Neutrophil (primary cell): ENCODE measurements at regions not wholly inside any gene's neighbourhood (a gene's known extent, or its start where the extent isn't known, plus 50 kb on each side); places are given as distances from the start of the nearest gene placed in this dataset.
"Not testable (repeated sequence)": the region's sequence is repeated elsewhere in the genome, so short reads cannot be mapped to it uniquely, and the experiment has no call there.

Experiments used
- H3K27ac ChIP-seq: fragments of 200-600 bp; sonication (generic); 2 replicates; pipeline ENCODE4 v1.5.1; 2016; ENCODE audit warnings: mild to moderate bottlenecking, moderate library complexity
- H3K27me3 ChIP-seq: fragments of 200-600 bp; sonication (generic); 2 replicates; pipeline ENCODE4 v1.6.0; 2016; ENCODE audit warnings: mild to moderate bottlenecking
- H3K36me3 ChIP-seq: fragments of 200-600 bp; sonication (generic); 2 replicates; pipeline ENCODE4 v1.5.1; 2017
- H3K4me1 ChIP-seq, 2 experiments: fragments of 200-600 bp in 1 of 2; sonication (generic) in 1 of 2; 1 replicate in 1 of 2; 2 replicates in 1 of 2; pipeline versions ENCODE4 v1.5.1 to v1.6.1; 2013 to 2016; ENCODE audit warnings: low read depth in 1 of 2, low read length in 1 of 2, mild to moderate bottlenecking in 1 of 2, moderate library complexity in 1 of 2; ENCODE audit not compliant: control insufficient read depth in 1 of 2, insufficient read depth in 1 of 2
- H3K4me3 ChIP-seq, 2 experiments: fragments of 200-600 bp in 1 of 2; sonication (generic) in 1 of 2; 1 replicate in 1 of 2; 2 replicates in 1 of 2; pipeline ENCODE4 v1.5.1; 2013 to 2016; ENCODE audit warnings: low read depth in 1 of 2, low read length in 1 of 2, mild to moderate bottlenecking in 1 of 2, moderate library complexity in 1 of 2
- H3K9me3 ChIP-seq: fragments of 200-600 bp; sonication (generic); 2 replicates; pipeline ENCODE4 v1.5.1; 2016
- TF ChIP-seq, protein P1 (sequence below): fragments of 200-600 bp; sonication (generic); IDR thresholded peaks from 2 replicates; pipeline ENCODE4 v1.5.1; 2016; ENCODE audit warnings: antibody characterized with exemption

DNA sequence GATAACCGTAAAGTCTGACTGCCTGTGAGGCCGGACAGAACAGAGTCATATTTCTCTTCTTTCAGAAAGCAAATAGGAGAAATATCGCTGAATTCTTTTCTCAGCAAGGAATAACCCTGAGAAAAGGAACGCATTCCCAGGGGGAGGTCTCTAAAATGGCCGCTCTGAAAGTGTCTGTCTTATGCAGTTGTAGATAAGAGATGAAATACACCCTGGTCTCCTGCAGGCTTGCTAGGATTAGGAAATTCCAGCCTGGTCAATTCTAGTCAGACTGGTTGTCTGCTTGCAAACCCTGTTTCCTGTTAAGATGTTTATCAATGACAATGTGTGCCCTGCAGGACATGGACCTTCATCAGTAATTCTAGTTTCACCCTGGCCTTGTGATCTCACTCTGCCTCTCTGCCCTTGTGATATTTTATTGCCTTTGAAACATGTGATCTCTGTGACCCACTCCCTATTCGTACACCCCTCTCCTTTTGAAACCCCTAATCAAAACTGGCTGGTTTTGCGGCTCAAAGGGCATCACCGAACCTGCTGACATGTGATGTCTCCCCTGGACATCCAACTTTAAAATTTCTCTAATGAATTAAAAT is 934.8 kb upstream of the SPRY2 start:
- peaks cover 12% of the 10 kb centered on the region for H3K9me3 ChIP-seq
- no peak overlapping the region for H3K4me3 ChIP-seq
- H3K27me3 ChIP-seq = no peaks in the 10 kb centered on the region
- H3K36me3 ChIP-seq = no peaks in the 10 kb centered on the region
- H3K27ac ChIP-seq = no peak overlapping the region
- no peaks in the 10 kb centered on the region for H3K4me1 ChIP-seq
- TF ChIP-seq, protein P1, sequence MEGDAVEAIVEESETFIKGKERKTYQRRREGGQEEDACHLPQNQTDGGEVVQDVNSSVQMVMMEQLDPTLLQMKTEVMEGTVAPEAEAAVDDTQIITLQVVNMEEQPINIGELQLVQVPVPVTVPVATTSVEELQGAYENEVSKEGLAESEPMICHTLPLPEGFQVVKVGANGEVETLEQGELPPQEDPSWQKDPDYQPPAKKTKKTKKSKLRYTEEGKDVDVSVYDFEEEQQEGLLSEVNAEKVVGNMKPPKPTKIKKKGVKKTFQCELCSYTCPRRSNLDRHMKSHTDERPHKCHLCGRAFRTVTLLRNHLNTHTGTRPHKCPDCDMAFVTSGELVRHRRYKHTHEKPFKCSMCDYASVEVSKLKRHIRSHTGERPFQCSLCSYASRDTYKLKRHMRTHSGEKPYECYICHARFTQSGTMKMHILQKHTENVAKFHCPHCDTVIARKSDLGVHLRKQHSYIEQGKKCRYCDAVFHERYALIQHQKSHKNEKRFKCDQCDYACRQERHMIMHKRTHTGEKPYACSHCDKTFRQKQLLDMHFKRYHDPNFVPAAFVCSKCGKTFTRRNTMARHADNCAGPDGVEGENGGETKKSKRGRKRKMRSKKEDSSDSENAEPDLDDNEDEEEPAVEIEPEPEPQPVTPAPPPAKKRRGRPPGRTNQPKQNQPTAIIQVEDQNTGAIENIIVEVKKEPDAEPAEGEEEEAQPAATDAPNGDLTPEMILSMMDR = no peak

DNA sequence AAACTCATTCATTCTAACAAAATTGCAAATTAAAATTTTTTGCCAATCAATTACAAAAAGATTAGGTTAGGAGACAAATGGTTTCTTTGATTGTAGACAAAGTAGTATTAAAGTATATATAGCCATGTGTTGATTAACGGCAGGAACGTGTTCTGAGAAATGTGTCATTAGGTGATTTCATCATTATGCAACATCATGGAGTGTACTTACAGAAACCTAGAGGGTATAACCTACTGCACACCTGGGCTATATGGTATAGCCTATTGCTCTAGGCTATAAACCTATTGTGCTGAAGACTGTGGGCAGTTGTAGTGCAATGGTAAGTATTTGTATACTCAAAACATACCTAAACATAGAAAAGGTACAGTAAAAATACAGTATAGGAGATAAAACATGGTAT is 906.8 kb upstream of the SPRY2 start:
- H3K27ac ChIP-seq = no peak overlapping the region
- no peaks in the 10 kb centered on the region for H3K36me3 ChIP-seq
- TF ChIP-seq, protein P1 = no peak
- H3K27me3 ChIP-seq = no peaks in the 10 kb centered on the region
- H3K4me3 ChIP-seq = no peak overlapping the region
- H3K9me3 ChIP-seq = no peaks in the 10 kb centered on the region
- no peaks in the 10 kb centered on the region for H3K4me1 ChIP-seq

DNA sequence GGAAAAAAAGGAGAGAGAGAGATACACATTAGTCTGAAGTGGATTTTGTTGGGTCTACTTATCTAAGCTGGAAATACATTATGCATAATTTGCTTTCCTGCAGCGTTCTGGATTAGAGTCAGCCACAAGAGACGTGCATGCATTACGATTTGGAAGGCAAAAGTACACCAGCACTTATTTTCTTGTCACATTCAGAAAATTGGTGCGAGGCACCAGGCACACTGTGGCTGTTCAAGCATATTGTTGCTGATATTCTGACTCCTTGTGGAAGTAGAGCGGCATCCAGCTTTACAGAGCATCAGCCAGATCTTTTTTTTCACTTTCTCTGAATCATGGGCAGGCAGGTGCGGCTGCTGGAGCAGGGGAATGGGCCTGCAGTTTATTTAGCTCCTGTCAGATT is 905.6 kb upstream of the SPRY2 start:
- H3K36me3 ChIP-seq = no peaks in the 10 kb centered on the region
- H3K4me1 ChIP-seq = no peaks in the 10 kb centered on the region
- TF ChIP-seq, protein P1 = no peak
- H3K27me3 ChIP-seq = no peaks in the 10 kb centered on the region
- no peak overlapping the region for H3K4me3 ChIP-seq
- H3K27ac ChIP-seq = no peak overlapping the region
- H3K9me3 ChIP-seq = no peaks in the 10 kb centered on the region

DNA sequence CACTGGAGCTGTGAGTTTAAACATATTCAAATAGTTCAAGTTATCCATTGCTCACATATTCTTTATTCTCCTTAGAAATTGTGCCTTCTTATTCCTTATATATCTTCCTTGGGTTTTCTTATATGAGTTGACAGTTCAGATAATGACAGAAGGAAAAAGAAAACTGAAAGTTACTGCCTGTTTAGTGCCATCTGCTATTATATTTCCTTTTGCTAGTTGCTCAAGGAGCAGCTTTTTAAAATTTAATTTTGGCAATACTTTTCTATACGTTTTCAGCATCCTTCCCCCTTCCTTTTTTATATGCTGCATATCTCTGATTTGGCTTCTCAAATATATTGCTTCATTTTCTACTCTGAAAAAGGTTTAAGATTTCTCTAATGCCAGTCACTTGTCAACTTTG is 903.1 kb upstream of the SPRY2 start:
- H3K27me3 ChIP-seq = no peaks in the 10 kb centered on the region
- H3K36me3 ChIP-seq = no peaks in the 10 kb centered on the region
- TF ChIP-seq, protein P1 = no peak
- no peaks in the 10 kb centered on the region for H3K4me1 ChIP-seq
- no peaks in the 10 kb centered on the region for H3K9me3 ChIP-seq
- no peak overlapping the region for H3K4me3 ChIP-seq
- H3K27ac ChIP-seq = no peak overlapping the region

DNA sequence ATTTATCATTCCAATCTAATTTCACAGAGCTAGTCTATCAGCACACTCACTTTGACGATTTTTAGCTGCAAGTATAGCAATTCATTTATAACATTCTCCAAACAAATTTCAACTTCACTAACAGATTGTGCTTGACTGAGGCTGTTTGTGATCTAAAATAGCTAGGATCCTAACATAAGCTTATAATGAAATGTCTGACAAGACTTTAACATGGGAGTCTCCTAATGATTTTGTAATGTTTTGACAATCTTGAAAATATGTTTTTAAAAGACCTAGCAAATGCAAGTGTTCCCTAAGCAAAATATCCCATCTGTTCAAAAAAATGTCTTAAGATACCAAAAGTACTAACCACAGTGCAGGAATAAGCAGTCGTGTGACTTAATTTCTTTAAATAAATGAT is 889.5 kb upstream of the SPRY2 start:
- Histone ChIP-seq H3K9me3 (no peaks in the 10 kb centered on the region), H3K4me3 (no peak overlapping the region), H3K4me1 (no peaks in the 10 kb centered on the region), H3K27me3 (no peaks in the 10 kb centered on the region), H3K36me3 (no peaks in the 10 kb centered on the region), H3K27ac (no peak overlapping the region)
- TF ChIP-seq, protein P1 = no peak

DNA sequence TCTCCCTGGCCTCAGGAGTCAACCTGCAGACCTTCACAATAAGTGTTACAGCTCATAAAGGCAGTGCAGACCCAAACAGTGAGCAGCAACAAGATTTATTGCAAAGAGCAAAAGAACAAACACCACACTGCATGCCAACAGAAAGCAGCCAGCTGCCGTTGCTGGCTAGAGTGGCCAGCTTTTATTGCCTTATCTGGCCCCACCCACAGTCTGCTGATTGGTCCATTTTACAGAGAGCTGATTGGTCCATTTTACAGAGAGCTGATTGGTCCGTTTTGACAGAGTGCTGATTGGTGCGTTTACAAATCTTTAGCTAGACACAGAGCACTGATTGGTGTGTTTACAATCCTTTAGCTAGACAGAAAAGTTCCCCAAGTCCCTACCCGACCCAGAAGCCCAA is 885.9 kb upstream of the SPRY2 start:
- H3K4me3 ChIP-seq, H3K4me1 ChIP-seq, H3K36me3 ChIP-seq, H3K27me3 ChIP-seq, H3K27ac ChIP-seq, H3K9me3 ChIP-seq: not testable (repeated sequence)
